GM18511 (cell line): ENCODE measurements at regions not wholly inside any gene's neighbourhood (a gene's known extent, or its start where the extent isn't known, plus 50 kb on each side); places are given as distances from the start of the nearest gene placed in this dataset.

Experiments
- ATAC-seq: cut with Tn5 transposase; IDR thresholded peaks from one replicate; pipeline ENCODE4 v1.9.1; 2021; ENCODE audit warnings: mild to moderate bottlenecking, moderate library complexity; ENCODE audit not compliant: unreplicated experiment

DNA sequence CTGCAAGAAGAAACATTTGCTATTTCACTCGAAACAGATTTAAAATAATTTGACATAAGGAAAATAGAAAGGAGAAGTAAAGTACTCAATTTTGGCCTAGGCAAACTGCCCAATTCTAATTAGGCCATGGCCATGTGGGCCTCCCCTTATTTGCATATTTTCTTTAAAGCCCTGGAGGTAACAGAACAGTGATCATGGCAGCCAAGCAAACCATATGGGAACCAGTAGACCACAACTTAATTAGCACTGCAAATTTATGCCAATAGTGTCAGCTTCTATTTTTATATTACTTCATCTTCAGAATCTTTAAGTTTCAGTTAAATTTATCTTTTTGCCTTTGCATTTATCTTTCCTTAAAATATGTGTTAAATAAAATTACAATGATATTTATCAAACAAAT, 63.3 kb upstream of the THSD7A start:
- no peak for ATAC-seq

DNA sequence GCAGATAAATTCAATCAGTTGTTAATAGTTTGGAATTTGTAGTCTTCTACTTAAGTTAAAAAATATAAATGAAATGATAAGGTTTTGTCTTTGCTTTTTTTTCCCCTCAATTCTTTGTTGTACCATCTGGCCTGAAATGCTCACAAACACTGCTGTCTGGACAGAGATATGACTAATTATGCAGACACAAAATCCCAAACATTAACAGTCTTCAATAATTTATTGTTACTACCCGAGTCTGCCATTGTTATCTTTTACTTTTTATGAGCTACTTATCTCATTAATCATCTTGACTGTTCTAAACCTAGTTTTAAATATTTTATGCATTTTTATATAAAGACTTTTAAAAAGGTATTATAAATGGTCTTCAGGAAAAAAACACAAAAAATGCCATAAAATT, 64.7 kb upstream of the THSD7A start:
- no peak for ATAC-seq

DNA sequence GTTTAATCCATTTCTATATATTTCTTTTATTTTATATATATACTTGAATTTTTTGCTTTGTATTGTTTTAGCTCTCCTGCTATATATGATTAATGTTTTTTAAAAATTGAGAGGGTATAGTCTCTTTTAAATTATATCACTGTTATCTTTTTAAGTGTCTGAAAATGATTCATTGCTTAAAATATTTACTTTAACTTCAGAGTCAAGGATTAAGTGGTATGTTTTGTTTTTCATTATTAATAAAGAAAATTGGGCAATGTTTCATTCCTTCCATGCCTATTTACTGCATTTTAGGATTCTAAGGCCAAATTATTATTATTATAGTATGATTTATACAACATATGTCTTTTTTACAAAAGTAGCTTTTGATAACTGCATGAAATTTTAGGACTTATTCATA, 67.2 kb upstream of the THSD7A start:
- ATAC-seq, result no peak

DNA sequence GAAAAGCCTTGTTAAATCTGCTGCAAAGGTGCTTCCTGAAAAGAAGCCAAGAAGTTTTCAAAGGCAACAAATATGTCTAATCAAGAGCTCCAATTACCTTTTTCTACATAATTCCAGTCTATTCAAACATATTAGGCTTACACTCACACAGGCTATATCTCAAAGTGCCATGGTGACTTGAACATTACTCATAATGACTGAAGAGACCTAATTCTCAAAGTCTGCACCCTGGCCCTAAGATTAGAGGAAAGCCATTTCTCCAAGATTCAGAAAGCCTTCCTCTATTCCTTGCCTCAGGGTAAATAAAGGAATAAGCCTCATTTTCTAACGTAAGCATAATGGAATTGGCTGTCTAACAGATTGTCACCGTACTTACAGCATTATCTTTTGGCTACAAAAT, 78.3 kb upstream of the THSD7A start:
- ATAC-seq, result no peak

DNA sequence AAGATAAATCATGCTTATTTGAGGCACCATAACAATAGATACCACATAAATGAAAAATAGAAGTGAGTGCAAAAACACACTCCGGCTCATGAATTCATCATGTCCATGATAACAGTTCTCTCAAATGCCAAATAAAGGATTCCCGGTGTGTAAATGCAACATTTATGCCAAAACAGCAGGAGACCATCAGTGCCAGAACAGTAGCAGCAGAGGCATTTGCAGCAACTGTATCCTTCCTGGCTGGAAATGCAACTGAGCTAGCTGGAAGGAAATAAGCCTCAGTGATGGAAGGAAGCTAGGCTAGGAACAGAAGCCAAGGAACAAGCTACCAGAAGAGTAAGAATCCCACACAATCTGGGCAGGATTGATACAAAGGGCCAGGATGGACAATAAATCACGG, 79.9 kb upstream of the THSD7A start:
- ATAC-seq, result no peak

DNA sequence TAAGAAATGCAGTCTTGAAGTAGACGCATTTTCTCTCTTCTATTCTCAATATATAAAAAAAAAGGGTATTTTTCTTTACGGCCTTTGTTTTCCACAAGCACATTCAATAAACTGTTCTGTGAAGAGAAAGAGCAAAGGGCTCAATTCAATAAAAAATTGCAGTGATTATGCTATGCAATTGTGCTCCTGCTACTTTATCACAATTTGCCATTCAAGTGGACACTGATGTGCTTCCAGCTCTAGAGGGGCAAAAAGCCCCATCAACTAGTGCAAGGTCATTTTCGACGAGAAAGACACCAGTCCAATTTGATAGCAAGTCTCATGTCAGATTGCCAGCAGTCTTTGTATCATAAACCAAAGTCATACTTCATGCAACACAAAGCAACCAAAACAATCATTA, 82.6 kb upstream of the THSD7A start:
- no peak for ATAC-seq

DNA sequence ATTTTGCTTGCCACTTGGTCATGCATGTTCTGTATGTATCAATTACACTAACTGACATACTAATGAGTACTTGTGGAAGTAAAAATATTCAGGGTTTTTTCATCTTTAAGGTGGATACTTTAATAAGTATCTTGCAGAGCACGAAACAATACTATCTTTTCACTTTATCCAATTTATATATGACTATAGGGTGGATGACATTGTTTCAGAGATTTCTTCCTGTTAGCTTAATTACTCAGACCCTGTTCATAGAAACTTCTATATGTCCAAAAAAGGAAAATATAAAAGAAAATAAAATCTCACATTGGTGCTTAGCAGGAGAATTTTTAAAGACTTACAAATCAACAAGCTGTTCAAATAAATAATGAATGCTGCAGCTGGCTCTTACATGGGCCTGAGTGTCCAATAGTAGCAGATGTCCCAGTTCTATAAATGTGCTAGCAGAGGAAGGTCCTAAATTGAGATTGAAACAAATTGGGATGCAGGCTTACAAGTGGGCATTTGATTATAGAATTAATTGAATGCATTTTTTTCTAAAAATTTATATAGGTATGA, 91.5 kb upstream of the THSD7A start:
- no peak for ATAC-seq

DNA sequence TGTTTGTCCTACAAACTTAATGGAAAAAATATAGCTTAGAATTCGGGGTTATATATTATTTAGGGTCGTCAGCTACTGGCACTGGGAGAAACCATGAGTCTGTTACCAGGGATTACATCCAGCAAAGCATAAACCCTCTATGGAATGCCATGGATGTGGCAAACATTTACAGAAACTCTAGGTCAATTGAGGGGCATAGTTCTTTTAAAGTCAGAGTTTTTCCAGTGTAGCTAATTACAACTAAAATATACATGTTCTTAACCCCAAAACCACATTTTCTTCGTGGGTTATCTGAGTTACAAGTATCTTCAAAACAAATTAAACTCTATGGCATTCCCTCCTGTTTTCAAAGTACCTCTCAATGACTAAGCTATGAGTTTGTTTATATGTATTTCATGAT, 99.3 kb upstream of the THSD7A start:
- no peak for ATAC-seq

DNA sequence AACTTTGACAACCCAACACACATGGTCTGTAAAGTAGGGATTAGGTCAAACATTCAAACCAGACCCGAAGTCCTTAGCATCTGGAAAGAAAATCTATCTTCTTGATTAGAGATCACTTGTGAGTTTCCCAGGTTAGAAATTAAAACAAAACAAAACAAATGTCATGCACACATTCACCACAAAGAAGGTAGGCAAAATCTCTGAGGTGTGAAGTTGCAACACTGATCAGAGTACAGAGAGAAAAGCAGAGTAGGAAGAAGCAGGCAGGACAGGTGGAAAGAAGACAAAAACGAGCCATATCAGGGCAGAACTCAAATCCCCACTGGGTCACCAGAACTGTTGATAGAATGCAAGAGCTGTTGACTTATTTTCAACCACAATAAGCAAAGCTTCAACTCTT, 102.8 kb upstream of the THSD7A start:
- ATAC-seq, result no peak

DNA sequence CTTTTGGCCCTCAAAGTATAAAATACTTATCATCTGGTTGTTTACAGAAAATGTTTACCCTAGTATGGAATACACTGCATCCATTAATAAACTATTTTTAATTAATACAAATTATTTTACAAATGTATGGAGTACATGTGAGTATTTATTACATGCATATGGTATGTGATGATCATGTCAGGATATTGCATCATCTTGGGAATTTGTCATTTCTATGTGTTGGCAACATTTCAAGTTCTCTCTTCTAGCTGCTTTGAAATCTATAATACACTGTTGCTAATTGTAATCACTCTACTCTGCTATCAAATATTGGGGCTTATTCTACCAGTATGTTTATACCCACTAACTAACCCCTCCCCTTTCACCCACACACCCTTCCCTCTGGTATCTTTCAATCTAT, 103.9 kb upstream of the THSD7A start:
- no peak for ATAC-seq

DNA sequence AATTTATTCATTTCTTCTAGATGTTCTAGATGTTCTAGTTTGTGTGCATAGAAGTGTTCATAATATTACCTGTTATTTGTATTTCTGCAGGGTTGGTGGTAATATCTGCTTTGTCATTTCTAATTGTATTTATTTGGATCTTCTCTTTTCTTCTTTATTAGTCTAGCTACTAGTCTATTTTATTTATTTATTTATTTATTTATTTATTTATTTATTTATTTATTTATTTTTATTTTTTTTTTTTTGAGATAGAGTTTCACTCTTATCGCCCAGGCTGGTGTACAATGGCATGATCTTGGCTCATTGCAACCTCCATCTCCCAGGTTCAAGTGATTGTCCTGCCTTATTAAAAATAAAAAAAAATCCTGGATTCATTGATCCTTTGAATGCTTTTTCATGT, 114.8 kb upstream of the THSD7A start:
- no peak for ATAC-seq

DNA sequence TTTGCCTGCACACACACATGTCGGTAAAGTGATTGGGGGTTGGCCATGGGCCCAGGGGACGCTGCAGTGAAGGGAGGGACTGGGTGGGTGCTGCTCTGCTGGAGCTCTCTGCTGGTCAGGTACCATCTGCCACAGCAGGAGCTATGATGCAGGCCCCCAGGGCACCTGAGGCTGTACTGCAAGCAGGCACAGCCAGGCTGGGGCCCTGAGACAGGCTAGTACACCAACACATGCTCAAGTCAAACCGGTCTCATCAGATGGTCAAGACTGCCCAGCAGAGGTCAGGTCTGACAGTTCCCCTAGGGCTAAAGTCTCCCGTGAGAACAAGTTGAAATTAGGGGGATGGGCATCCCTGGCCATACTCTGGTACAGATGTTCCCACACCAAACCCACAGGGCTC, 118.3 kb upstream of the THSD7A start:
- no peak for ATAC-seq

DNA sequence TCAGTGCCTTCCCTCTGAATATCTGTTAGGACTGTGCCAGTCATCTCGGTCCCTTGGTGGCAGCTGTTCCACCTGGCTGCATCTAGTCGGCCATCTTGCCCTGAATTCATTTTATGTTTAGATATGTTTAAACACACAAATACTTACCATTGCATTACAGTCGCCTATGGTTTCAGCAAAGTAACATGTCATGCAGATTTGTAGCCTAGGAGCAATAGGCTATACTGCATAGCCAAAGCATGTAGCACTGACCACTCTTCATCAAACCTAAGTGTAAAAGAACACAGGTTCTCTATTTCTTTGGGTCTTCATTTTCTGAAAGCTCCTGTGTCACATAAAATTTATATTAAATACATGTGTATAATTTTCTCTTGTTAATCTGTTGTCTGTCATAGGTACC, 118.9 kb upstream of the THSD7A start:
- ATAC-seq, result no peak

DNA sequence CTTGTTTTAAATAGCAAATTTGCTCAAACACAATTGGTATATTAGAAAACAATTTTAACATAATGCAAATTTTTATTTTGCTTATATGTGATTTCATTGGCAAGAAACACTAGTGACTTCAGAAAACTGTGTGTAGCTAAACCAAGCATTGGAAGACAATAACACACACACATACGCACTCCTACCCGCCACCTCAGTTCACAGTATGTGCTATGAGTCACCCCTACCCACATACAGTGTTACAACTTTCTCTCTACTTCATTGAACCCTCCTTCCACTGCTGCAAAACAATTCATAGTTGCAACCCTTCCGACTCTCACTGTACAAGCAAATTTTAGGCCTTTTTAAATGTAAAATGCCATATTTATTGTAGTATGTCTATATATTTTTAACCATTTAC, 119.9 kb upstream of the THSD7A start:
- no peak for ATAC-seq

DNA sequence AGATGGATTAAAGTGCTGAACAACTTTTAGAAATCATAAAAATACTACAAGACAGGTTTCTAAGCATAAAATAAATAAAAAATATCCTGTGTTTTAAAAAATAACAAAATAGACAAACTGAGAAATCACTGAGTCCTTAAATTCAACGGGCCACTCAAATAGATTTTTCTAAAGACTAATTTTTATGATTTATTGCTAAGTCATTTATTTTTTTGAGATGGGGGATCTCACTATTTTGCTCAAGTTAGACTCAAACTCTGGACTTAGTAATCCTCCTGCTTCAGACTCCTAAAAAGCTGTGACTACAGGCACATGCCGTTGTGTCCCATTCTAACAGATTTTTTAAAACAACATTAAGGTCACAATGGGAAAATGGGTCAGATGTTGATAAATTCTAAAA, 121.0 kb upstream of the THSD7A start:
- no peak for ATAC-seq

DNA sequence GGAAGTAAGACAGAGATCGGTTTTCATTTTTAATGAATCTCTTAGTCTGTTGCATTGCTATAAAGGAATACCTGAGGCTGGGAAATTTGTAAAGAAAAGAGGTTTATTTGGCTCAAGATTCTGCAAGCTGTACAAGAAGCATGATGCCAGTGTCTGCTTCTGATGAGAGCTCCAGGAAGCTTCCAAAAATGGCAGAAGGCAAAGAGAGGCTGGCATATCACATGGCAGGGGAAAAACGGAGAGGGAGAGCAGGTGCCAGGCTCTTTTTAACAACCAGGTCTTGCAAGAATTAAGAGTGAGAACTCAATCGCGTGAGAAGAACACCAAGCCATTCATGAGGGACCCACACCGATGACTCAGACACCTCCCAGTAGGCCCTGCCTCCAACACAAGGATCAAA, 125.0 kb upstream of the THSD7A start:
- no peak for ATAC-seq

DNA sequence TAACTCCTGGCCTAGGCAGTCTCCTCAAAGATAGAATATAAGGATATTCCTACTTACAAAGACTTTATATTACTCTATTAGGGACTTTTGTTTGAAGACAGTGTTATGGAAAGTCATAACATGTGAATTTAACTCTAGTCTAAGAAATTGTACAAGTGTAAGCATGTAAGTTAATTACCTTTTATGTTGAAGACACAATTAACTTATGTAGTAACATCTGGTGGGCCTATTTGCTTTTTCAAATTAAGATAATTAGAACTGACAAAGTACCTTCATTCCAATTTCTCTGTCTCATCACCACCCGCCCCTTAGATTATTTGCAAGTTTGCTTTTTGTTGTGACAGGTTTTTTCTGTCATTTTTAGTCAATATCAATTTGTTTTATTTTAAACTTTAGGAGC, 126.0 kb upstream of the THSD7A start:
- no peak for ATAC-seq

DNA sequence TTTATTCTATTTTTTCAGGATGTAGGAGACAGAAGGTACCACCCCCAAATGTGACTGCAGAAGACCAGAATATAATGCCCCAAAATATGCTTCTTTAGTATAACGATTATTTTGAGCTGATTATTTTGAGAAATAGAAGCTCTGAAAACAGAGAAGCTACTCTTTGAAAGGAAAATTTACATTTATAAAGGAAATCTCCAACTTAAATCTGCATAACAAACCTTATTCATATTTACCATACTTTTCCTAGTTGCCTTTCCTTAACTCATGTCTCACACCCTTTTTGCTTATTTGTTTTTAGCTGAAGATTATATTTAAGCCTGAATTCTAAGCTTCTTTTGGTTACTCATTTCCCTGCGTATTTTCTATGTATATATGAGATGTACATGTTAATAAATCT, 127.1 kb upstream of the THSD7A start:
- ATAC-seq, result no peak

DNA sequence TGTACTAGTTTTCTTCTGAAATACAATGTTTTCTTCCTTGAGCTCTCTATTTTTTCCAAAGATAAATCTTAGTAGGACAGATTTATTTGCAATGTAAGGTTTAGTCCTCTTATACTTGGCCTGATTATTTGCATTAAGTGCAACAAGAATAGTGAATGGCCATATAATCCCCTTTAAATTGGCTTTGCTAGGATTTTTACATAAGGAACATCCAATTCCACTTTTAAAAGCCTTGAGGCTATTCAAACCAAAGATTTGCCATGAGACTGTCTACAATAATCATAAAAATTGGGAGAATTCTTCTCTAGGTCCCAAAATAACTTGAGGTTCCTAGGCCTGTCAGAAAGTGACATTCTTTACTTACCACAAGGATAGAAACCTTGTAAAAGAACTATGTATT, 128.6 kb upstream of the THSD7A start:
- ATAC-seq, result no peak

DNA sequence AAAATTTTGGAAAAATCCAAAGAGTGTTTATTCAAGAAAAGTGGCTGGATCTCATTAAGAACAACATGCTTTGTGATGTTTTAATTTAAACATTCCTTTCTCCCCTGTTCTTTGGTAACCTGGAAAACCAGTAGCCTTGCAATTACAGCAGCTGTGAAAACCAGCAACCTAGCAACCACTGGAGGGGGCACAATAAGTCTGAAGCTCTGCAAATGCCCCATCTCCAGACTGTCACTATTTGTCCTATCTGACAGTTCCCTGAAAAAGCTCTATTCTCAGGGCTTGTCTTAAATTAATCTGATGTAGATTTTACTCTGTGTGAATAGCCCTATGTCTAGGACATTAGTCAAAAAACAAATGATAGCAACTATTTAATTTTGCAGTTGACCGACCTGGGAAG, 137.6 kb upstream of the THSD7A start:
- peak; percentile 65 for ATAC-seq

DNA sequence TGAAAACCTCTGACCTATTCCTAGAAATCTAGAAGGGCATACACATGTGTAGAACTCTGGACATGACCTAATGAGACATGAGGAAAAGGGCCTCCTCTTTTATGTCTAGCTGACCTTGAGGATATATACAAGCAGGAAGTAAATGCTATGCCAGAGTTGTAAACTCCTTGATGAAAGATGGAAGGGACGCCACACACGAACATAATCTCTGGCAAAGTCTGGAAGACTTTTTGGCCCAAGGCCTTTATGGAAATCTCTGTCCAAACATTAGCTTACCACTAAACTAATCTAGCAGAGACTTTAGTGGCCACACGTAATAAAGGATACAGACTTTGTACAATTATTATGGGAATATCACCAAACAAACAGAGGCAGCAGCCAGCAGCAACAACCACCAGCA, 138.1 kb upstream of the THSD7A start:
- ATAC-seq, result no peak

DNA sequence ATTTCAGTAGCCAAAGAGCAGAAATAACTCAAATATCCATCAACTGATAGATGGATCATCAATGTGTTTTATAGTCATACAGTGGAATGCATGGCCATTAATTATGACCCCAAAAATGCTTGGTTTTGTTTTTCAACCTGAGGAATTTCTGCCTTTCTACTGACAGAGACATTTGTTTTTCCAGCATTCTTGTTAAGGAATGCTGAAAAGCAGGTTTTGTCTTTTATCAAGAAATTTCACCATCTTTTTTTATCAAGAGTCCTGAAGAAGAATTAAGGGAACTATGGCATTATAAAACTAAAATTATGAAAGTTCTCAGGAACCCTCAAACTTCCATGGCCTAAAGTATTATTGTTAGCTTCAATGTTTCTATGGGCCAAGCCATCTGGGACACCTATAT, 153.4 kb upstream of the THSD7A start:
- no peak for ATAC-seq

DNA sequence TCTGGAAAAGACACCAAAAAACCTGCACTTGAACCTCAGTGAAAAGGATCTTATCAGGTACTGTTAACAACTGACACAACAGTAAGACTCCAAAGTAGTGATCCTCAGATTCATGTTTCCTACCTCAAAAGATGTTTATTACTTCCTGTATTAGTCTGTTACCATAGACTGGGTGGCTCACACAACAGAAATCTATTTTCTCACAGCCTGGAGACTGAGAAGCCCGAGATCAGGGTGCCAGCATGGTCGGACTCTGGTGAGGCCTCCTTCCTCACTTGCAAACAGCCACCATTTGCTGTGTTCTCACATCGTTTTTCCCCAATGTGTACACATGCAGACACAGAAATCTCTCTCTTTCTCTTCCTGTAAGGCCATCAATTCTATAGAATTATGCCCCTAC, 154.0 kb upstream of the THSD7A start:
- ATAC-seq, result no peak

DNA sequence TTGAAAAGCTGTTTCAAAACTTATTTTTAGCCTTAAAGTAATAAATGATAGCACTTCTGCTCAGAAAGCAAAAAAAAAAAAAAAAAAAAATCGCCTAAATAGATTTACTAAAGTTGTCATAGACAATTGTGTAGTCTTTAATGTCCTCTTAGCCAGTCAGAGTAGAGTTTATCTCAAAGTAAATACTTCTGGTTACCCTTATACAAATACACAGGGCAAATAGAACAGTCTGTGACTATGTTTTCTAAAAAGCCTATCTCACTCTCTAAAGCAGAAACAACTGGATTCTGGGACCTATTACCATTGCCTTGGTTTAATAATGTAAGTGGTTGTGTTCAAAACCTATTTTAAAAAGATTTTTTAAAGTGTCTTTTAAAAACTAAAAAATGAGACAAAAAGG, 156.2 kb upstream of the THSD7A start:
- no peak for ATAC-seq
